PC-9 (cell line): ENCODE measurements at regions not wholly inside any gene's neighbourhood (a gene's known extent, or its start where the extent isn't known, plus 50 kb on each side); places are given as distances from the start of the nearest gene placed in this dataset.

Source experiments
- EZH2 ChIP-seq: fragments of 200-600 bp; sonication (generic); IDR thresholded peaks from 2 replicates; pipeline ENCODE4 v1.8.0; 2017; ENCODE audit warnings: antibody characterized with exemption, low read depth
- TF ChIP-seq, protein P1 (sequence below): fragments of 200-600 bp; sonication (generic); conservative IDR thresholded peaks from 2 replicates; pipeline ENCODE4 v1.6.1; 2017; ENCODE audit warnings: mixed run types, antibody characterized with exemption, mild to moderate bottlenecking, moderate library complexity

DNA sequence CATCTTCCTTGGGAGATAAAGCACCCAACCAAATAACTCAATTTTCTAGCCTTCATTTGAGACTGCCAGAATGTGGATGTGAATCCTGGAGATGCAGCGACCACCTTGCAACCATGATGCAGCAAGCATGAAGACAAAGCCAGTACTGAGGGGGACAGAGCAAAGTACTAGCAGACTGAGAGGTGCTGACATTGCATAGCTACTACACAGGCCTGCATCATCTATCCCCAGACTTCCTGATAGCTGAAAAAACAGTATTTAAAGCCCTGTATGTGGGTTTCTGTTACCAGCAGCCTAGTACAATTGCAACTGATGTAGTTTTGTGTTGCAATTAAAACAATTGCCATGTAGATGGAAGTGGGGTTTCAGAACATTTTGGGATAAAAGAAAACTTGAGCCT lies 146.3 kb upstream of the VEPH1 start:
- TF ChIP-seq, protein P1, sequence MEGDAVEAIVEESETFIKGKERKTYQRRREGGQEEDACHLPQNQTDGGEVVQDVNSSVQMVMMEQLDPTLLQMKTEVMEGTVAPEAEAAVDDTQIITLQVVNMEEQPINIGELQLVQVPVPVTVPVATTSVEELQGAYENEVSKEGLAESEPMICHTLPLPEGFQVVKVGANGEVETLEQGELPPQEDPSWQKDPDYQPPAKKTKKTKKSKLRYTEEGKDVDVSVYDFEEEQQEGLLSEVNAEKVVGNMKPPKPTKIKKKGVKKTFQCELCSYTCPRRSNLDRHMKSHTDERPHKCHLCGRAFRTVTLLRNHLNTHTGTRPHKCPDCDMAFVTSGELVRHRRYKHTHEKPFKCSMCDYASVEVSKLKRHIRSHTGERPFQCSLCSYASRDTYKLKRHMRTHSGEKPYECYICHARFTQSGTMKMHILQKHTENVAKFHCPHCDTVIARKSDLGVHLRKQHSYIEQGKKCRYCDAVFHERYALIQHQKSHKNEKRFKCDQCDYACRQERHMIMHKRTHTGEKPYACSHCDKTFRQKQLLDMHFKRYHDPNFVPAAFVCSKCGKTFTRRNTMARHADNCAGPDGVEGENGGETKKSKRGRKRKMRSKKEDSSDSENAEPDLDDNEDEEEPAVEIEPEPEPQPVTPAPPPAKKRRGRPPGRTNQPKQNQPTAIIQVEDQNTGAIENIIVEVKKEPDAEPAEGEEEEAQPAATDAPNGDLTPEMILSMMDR = no peak
- TF ChIP-seq EZH2 = no peak
